Upper lobe of left lung (tissue), 6 donors: ENCODE measurements at regions not wholly inside any gene's neighbourhood (a gene's known extent, or its start where the extent isn't known, plus 50 kb on each side); places are given as distances from the start of the nearest gene placed in this dataset.

Source experiments
- ATAC-seq, 2 donors: fragments of 200-7000 bp; cut with Tn5 transposase; one replicate each; pipeline ENCODE4 v1.9.1; 2022; ENCODE audit warnings: mild to moderate bottlenecking in 2 of 2, moderate library complexity in 2 of 2; ENCODE audit not compliant: low FRiP score in 2 of 2
- DNase-seq, 2 donors: peaks; one replicate each; pipeline ENCODE4 v3.0.0-alpha.2; 2019 to 2020
- H3K27ac ChIP-seq, 4 donors: fragments of 200-600 bp; sonication (generic); one replicate each; pipeline ENCODE4 v1.5.1; 2016 to 2019
- H3K27me3 ChIP-seq, 4 donors: fragments of 200-600 bp; sonication (generic); one replicate each; pipeline ENCODE4 v1.5.1; 2017 to 2019
- H3K36me3 ChIP-seq, 4 donors: fragments of 200-600 bp; sonication (generic); one replicate each; pipeline ENCODE4 v1.5.1; 2016 to 2019
- H3K4me1 ChIP-seq, 4 donors: fragments of 200-600 bp; sonication (generic); one replicate each; pipeline ENCODE4 v1.5.1; 2018 to 2019
- H3K4me3 ChIP-seq, 4 donors: fragments of 200-600 bp; sonication (generic); one replicate each; pipeline ENCODE4 v1.5.1; 2017 to 2019; ENCODE audit warnings: mild to moderate bottlenecking in 2 of 4, moderate library complexity in 1 of 4
- H3K9me3 ChIP-seq, 4 donors: fragments of 200-600 bp; sonication (generic); one replicate each; pipeline ENCODE4 v1.5.1; 2018 to 2019
- CTCF ChIP-seq, 6 experiments: fragments of 450-650 bp in 4 of 6; fragments of 200-600 bp in 2 of 6; sonication (generic) in 2 of 6; IDR thresholded peaks; one replicate each; pipeline ENCODE4 v1.5.1; 2016 to 2019; ENCODE audit warnings: antibody characterized with exemption in 6 of 6
- EP300 ChIP-seq, 4 donors: sonication (generic); formaldehyde crosslinking; IDR thresholded peaks; one replicate each; pipeline ENCODE4 v1.5.1; 2017; ENCODE audit warnings: antibody characterized with exemption in 4 of 4, control low read depth in 2 of 4
- POLR2A ChIP-seq, 4 donors: fragments of 450-650 bp; IDR thresholded peaks; one replicate each; pipeline ENCODE4 v1.5.1; 2016 to 2017; ENCODE audit warnings: antibody characterized with exemption in 4 of 4, mild to moderate bottlenecking in 2 of 4
- POLR2AphosphoS5 ChIP-seq, 2 donors: sonication (generic); formaldehyde crosslinking; IDR thresholded peaks; one replicate each; pipeline ENCODE4 v1.5.1; 2017; ENCODE audit warnings: antibody characterized with exemption in 2 of 2
- WGBS, 2 donors: methylation state at CpG; one replicate each; pipeline ENCODE4 v1.1.5; 2017 to 2018; 5-methylcytosine and 5-hydroxymethylcytosine counted together
- donor health status: DM: no; HTN: no; CAD: no; lungs with moderate emphysema.
- donor health status: DM: no; HTN: yes; CAD: no; lungs with severe emphysema.

DNA sequence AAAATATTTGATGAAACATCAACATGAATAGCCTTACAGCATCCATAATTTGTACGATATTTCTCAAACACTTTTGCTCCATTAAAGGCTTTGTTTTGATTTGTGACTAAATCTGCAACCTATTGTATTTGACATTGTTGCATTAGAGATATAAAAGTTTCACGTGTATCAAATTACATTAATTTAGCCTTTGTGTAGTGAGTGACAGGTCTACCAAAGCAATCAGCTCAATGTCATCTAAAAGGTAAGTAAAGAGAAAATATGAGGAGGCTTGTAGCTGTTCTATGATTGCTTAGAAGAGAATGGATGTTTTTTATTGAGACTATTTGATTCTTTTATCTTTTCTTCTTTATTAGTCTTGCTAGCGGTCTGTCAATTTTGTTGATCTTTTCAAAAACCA, 430.2 kb downstream of the GALR1 start:
- Histone ChIP-seq H3K4me1 (no peaks in the 10 kb centered on the region), H3K27ac (no peak overlapping the region), H3K36me3 (no peaks in the 10 kb centered on the region), H3K9me3 (no peaks in the 10 kb centered on the region), H3K4me3 (no peak overlapping the region), H3K27me3 (no peaks in the 10 kb centered on the region)
- 86 to 91% methylated on average over 3 of the region's 3 CpGs for WGBS, 2 donors
- no peak for ATAC-seq
- TF ChIP-seq EP300 (IDR thresholded peaks at IDR 0.05) (no peak), CTCF (IDR thresholded peaks at IDR 0.05) (no peak), POLR2AphosphoS5 (IDR thresholded peaks at IDR 0.05) (no peak), POLR2A (IDR thresholded peaks at IDR 0.05) (no peak)
- DNase-seq: no peak

DNA sequence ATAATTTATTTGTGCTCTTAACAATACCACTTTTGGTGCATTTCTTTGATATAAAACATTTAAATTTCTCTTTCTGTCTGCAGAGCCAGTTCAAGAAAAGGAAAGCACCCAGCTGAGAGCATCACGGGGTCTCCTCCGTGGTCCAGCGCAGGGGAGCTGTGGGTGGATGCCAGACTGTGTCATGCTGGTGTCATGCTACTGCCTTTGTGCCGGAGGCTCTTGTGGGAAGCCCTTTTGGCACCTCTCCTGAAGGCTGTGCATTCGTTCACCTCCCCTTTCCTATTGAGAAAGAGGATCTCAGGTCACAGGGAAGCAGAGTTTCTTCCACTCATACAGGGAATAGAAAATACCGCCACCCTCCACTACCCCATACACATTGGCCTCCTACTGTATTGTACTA, 450.4 kb downstream of the GALR1 start:
- H3K4me1 ChIP-seq: no peaks in the 10 kb centered on the region
- H3K9me3 ChIP-seq: no peaks in the 10 kb centered on the region
- TF ChIP-seq EP300 (IDR thresholded peaks at IDR 0.05): no peak
- no peak for TF ChIP-seq POLR2A (IDR thresholded peaks at IDR 0.05)
- TF ChIP-seq POLR2AphosphoS5 (IDR thresholded peaks at IDR 0.05): no peak
- 76 to 82% methylated on average over 6 of the region's 6 CpGs for WGBS, 2 donors
- no peak overlapping the region for H3K27ac ChIP-seq
- DNase-seq (no peak), ATAC-seq (no peak)
- no peaks in the 10 kb centered on the region for H3K27me3 ChIP-seq
- no peaks in the 10 kb centered on the region for H3K36me3 ChIP-seq
- no peak overlapping the region for H3K4me3 ChIP-seq

- H3K27ac ChIP-seq: no peak overlapping the region
- H3K4me3 ChIP-seq: no peak overlapping the region
- ATAC-seq (no peak), DNase-seq (no peak)
- WGBS, 2 donors: 88 to 100% methylated on average over 1 of the region's 1 CpG
- H3K9me3 ChIP-seq: no peaks in the 10 kb centered on the region
- no peaks in the 10 kb centered on the region for H3K4me1 ChIP-seq
- no peak for TF ChIP-seq EP300 (IDR thresholded peaks at IDR 0.05)
- no peak for TF ChIP-seq POLR2AphosphoS5 (IDR thresholded peaks at IDR 0.05)
- TF ChIP-seq POLR2A (IDR thresholded peaks at IDR 0.05): no peak
- no peak for TF ChIP-seq CTCF (IDR thresholded peaks at IDR 0.05)
- H3K27me3 ChIP-seq: no peaks in the 10 kb centered on the region
- no peaks in the 10 kb centered on the region for H3K36me3 ChIP-seq
These were observed 452.3 kb downstream of the GALR1 start for GRCh38 chr18:77701977-77702376.

- DNase-seq (no peak), ATAC-seq (no peak)
- 23 to 28% methylated on average over 4 of the region's 4 CpGs for WGBS, 2 donors
These were observed 453.0 kb downstream of the GALR1 start for GRCh38 chr18:77702686-77703085.

DNA sequence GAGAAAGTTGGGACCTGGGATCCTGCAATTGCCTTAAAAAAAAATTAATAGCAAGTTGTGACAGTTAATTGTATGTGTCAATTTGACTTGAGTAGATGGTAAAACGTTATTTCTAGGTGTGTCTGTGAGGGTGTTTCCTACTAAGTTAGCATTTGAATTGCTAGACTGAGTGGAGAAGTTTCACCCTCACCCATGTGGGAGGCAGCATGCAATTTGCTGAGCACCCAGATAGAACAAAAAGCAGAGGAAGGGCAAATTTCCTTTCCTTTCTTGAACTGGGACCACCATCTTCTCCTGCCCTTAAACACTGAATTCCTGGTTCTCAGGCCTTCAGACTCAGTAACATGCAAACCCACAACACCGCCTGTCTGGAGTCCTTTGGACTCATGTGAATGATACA, 455.7 kb downstream of the GALR1 start:
- H3K4me3 ChIP-seq: no peak overlapping the region
- H3K27ac ChIP-seq: no peak overlapping the region
- no peaks in the 10 kb centered on the region for H3K9me3 ChIP-seq
- no peaks in the 10 kb centered on the region for H3K36me3 ChIP-seq
- TF ChIP-seq EP300 (IDR thresholded peaks at IDR 0.05) (no peak), POLR2AphosphoS5 (IDR thresholded peaks at IDR 0.05) (no peak), POLR2A (IDR thresholded peaks at IDR 0.05) (no peak), CTCF (IDR thresholded peaks at IDR 0.05) (no peak)
- DNase-seq (no peak), ATAC-seq (no peak)
- 74 to 80% methylated on average over 2 of the region's 2 CpGs for WGBS, 2 donors
- H3K27me3 ChIP-seq: no peaks in the 10 kb centered on the region
- no peaks in the 10 kb centered on the region for H3K4me1 ChIP-seq

More at GRCh38 chr18:77702686-77703085, 453.0 kb downstream of the GALR1 start:
- Histone ChIP-seq H3K36me3 (no peaks in the 10 kb centered on the region), H3K4me3 (no peak overlapping the region), H3K4me1 (no peaks in the 10 kb centered on the region), H3K27me3 (no peaks in the 10 kb centered on the region), H3K27ac (no peak overlapping the region), H3K9me3 (no peaks in the 10 kb centered on the region)
- TF ChIP-seq POLR2AphosphoS5 (IDR thresholded peaks at IDR 0.05) (no peak), CTCF (IDR thresholded peaks at IDR 0.05) (no peak), EP300 (IDR thresholded peaks at IDR 0.05) (no peak), POLR2A (IDR thresholded peaks at IDR 0.05) (no peak)
